VCaP (cell line): ENCODE measurements at regions not wholly inside any gene's neighbourhood (a gene's known extent, or its start where the extent isn't known, plus 50 kb on each side); places are given as distances from the start of the nearest gene placed in this dataset.

Source experiments
- H3K27ac ChIP-seq: fragments of 450-650 bp; 2 replicates; pipeline ENCODE4 v1.5.1; 2017
- CTCF ChIP-seq: fragments of 450-650 bp; conservative IDR thresholded peaks from 2 replicates; pipeline ENCODE4 v1.5.1; 2017; ENCODE audit warnings: mild to moderate bottlenecking, moderate library complexity

- no peak for TF ChIP-seq CTCF
- H3K27ac ChIP-seq: no peak overlapping the region
These were observed 257.1 kb upstream of the STT3B start for GRCh38 chr3:31275583-31275982.

- no peak for TF ChIP-seq CTCF
- H3K27ac ChIP-seq: no peak overlapping the region
These were observed 255.1 kb upstream of the STT3B start for GRCh38 chr3:31277582-31277981.

GRCh38 chr3:31278532-31278931 lies 254.2 kb upstream of the STT3B start:
- H3K27ac ChIP-seq: no peak overlapping the region
- no peak for TF ChIP-seq CTCF

GRCh38 chr3:31284776-31285175 lies 247.9 kb upstream of the STT3B start:
- H3K27ac ChIP-seq: no peak overlapping the region
- no peak for TF ChIP-seq CTCF

GRCh38 chr3:31285833-31286486 lies 246.8 kb upstream of the STT3B start:
- H3K27ac ChIP-seq: no peak overlapping the region
- TF ChIP-seq CTCF: no peak

GRCh38 chr3:31288224-31288623 lies 244.5 kb upstream of the STT3B start:
- H3K27ac ChIP-seq: no peak overlapping the region
- TF ChIP-seq CTCF: no peak

GRCh38 chr3:31288641-31289100 lies 244.1 kb upstream of the STT3B start:
- no peak overlapping the region for H3K27ac ChIP-seq
- TF ChIP-seq CTCF: no peak
